Spleen (tissue), 11 donors: ENCODE measurements at regions not wholly inside any gene's neighbourhood (a gene's known extent, or its start where the extent isn't known, plus 50 kb on each side); places are given as distances from the start of the nearest gene placed in this dataset.

Experiments
- DNase-seq: peaks from one replicate; pipeline ENCODE4 v3.0.0-alpha.2; 2020
- H3K27ac ChIP-seq, 8 donors: fragments of 200-600 bp; sonication (generic) in 7 of 8; 1 replicate in 4 of 8; 2 replicates in 4 of 8; pipeline versions ENCODE4 v1.5.0 to v1.8.0; 2016 to 2021; ENCODE audit warnings: inconsistent platforms in 4 of 8, mild to moderate bottlenecking in 4 of 8, moderate library complexity in 1 of 8
- H3K27me3 ChIP-seq, 7 donors: fragments of 200-600 bp; sonication (generic) in 6 of 7; replicated peaks in 1 of 7; 1 replicate in 4 of 7; 2 replicates in 3 of 7; pipeline versions ENCODE4 v1.5.0 to v1.8.0; 2016 to 2021; ENCODE audit warnings: inconsistent platforms in 3 of 7, mild to moderate bottlenecking in 1 of 7
- H3K36me3 ChIP-seq, 6 donors: fragments of 200-600 bp; sonication (generic) in 5 of 6; 1 replicate in 4 of 6; 2 replicates in 2 of 6; pipeline versions ENCODE4 v1.5.0 to v1.8.0; 2016 to 2021; ENCODE audit warnings: inconsistent platforms in 2 of 6
- H3K4me1 ChIP-seq, 6 donors: fragments of 200-600 bp; sonication (generic) in 5 of 6; 1 replicate in 3 of 6; 2 replicates in 3 of 6; pipeline versions ENCODE4 v1.5.0 to v1.8.0; 2016 to 2021; ENCODE audit warnings: inconsistent platforms in 3 of 6
- H3K4me3 ChIP-seq, 8 donors: fragments of 200-600 bp; sonication (generic) in 7 of 8; 1 replicate in 4 of 8; 2 replicates in 4 of 8; pipeline versions ENCODE4 v1.5.0 to v1.8.0; 2016 to 2021; ENCODE audit warnings: inconsistent platforms in 4 of 8, mild to moderate bottlenecking in 4 of 8, moderate library complexity in 2 of 8
- H3K9me3 ChIP-seq, 8 donors: fragments of 200-600 bp; sonication (generic) in 7 of 8; 1 replicate in 4 of 8; 2 replicates in 4 of 8; pipeline versions ENCODE4 v1.5.0 to v1.8.0; 2016 to 2021; ENCODE audit warnings: inconsistent platforms in 4 of 8
- POLR2A ChIP-seq, 3 donors: fragments of 450-650 bp; IDR thresholded peaks; one replicate each; pipeline ENCODE4 v1.5.1; 2017; ENCODE audit warnings: antibody characterized with exemption in 3 of 3, mild to moderate bottlenecking in 1 of 3
- POLR2AphosphoS5 ChIP-seq, 3 donors: sonication (generic); formaldehyde crosslinking; IDR thresholded peaks; one replicate each; pipeline ENCODE4 v1.5.1; 2017; ENCODE audit warnings: antibody characterized with exemption in 3 of 3
- WGBS, 5 donors: extraction: QIAGEN DNeasy Blood & Tissue Kit in 3 of 5; methylation state at CpG; one replicate each; pipeline versions ENCODE4 v1.1.5 to v1.1.7; 2013 to 2018; 5-methylcytosine and 5-hydroxymethylcytosine counted together
- intact Hi-C: fragments of 100-400 bp; cut with DNase I; formaldehyde crosslinking; loops from one replicate; pipeline ENCODE4 v1.15.0; 2023; ENCODE audit warnings: low total_unique reads
- TF ChIP-seq, protein P1 (sequence below), 11 experiments: fragments of 200-600 bp in 7 of 11; fragments of 450-650 bp in 4 of 11; sonication (generic) in 4 of 11; IDR thresholded peaks in 8 of 11; conservative IDR thresholded peaks in 3 of 11; 1 replicate in 7 of 11; 2 replicates in 4 of 11; pipeline versions ENCODE4 v1.4.0 to v1.8.0; 2016 to 2021; ENCODE audit warnings: antibody characterized with exemption in 11 of 11, inconsistent platforms in 4 of 11, mild to moderate bottlenecking in 1 of 11
- donor health status: healthy with polysubstance abuse.
- donor health status: DM: no; HTN: no; CAD: no; lungs with moderate emphysema.
- donor health status: DM: no; HTN: no; CAD: no.
- donor health status: Bipolar disorder and iron deficiency.
- donor health status: healthy.
- donor health status: DM: no; HTN: no; CAD: no.
- donor health status: DM: yes; HTN: yes; CAD: no.

DNA sequence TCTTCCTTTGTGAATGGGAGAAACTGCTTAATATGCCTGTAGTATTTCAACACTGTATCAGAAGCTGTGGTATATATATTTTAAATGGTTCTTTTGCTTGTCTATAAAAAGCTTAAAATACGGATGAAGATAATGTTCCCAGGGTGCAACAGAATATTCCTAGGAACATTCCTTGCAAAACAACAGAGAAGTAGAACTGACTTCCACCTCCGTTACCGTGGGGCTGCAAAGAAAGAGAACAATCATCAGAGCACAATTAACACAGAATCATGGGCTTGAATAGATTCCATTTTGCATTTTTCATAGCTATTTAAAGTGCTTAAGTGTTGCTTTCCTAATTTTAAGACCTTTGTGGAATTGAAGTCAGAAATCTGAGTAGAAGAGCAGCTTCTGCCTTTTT, 1227.7 kb downstream of the EFNB2 start:
- intact Hi-C loops = no loop called here

DNA sequence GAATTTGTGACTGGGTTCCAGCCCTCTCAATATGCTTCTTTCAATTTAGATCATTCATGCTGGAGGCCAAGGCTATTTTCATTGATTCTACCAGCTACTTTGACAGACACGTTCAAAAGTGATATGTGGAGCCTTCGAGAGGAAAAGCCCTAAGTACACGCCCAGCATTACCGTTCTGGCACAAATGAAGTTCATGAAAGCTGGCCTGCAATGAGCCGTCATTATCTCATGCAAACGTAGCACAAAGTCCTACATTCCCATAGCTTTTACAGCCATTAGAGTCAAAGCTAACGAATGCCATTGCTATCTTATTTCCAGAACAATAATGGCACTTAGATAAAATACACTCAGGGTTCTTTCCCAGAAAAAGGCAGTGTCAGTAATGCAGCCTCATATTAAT, 1237.6 kb downstream of the EFNB2 start:
- no peak for TF ChIP-seq POLR2A (IDR thresholded peaks at IDR 0.05)
- no peak for TF ChIP-seq POLR2AphosphoS5 (IDR thresholded peaks at IDR 0.05)
- TF ChIP-seq, protein P1, sequence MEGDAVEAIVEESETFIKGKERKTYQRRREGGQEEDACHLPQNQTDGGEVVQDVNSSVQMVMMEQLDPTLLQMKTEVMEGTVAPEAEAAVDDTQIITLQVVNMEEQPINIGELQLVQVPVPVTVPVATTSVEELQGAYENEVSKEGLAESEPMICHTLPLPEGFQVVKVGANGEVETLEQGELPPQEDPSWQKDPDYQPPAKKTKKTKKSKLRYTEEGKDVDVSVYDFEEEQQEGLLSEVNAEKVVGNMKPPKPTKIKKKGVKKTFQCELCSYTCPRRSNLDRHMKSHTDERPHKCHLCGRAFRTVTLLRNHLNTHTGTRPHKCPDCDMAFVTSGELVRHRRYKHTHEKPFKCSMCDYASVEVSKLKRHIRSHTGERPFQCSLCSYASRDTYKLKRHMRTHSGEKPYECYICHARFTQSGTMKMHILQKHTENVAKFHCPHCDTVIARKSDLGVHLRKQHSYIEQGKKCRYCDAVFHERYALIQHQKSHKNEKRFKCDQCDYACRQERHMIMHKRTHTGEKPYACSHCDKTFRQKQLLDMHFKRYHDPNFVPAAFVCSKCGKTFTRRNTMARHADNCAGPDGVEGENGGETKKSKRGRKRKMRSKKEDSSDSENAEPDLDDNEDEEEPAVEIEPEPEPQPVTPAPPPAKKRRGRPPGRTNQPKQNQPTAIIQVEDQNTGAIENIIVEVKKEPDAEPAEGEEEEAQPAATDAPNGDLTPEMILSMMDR (IDR thresholded peaks at IDR 0.05 in 8 of 11, conservative IDR thresholded peaks at IDR 0.05 in 3 of 11) = no peak
- no peaks in the 10 kb centered on the region for H3K4me1 ChIP-seq
- 83 to 87% (median 85%) methylated on average over 7 of the region's 7 CpGs for whole genome bisulfite sequencing, 5 donors
- H3K27me3 ChIP-seq = no peaks in the 10 kb centered on the region
- H3K36me3 ChIP-seq = no peaks in the 10 kb centered on the region
- no peak for DNase-seq
- peaks cover 0 to 9% (median 0%) of the 10 kb centered on the region in 8 donors for H3K9me3 ChIP-seq
- intact Hi-C loops = no loop called here
- no peak overlapping the region for H3K27ac ChIP-seq
- no peak overlapping the region for H3K4me3 ChIP-seq

More for the DNA sequence above, 1227.7 kb downstream of the EFNB2 start:
- DNase-seq = no peak
- H3K9me3 ChIP-seq = peaks cover 0 to 3% (median 0%) of the 10 kb centered on the region in 8 donors
- H3K4me1 ChIP-seq = no peaks in the 10 kb centered on the region
- 86 to 93% (median 91%) methylated on average over 3 of the region's 3 CpGs for WGBS, 5 donors
- H3K27ac ChIP-seq = no peak overlapping the region
- TF ChIP-seq POLR2A (IDR thresholded peaks at IDR 0.05) (no peak), POLR2AphosphoS5 (IDR thresholded peaks at IDR 0.05) (no peak)
- TF ChIP-seq, protein P1 (IDR thresholded peaks at IDR 0.05 in 8 of 11, conservative IDR thresholded peaks at IDR 0.05 in 3 of 11) = no peak
- no peak overlapping the region for H3K4me3 ChIP-seq
- H3K36me3 ChIP-seq = no peaks in the 10 kb centered on the region
- no peaks in the 10 kb centered on the region for H3K27me3 ChIP-seq

DNA sequence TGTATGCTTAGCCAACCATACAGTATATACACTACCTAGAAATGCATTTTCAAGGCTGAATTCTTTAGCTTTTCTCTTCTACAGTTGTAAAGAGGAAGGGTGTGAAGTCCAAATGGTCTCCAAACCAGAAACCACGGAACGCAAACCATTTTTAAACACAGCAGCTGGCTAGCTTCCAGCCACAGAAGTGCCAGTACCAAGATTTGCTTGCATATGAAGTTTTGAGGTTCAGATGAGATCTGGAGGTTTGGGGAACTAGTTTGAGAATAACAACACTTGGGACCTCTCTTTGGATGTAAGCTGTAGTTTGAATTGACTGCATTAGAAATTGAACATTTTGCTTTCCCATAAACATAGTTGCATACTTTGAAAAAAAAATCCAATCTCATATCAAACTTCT, 1243.5 kb downstream of the EFNB2 start:
- no peaks in the 10 kb centered on the region for H3K36me3 ChIP-seq
- WGBS, 5 donors = 41 to 53% (median 45%) methylated on average over 2 of the region's 2 CpGs
- H3K27ac ChIP-seq = no peak overlapping the region
- TF ChIP-seq POLR2A (IDR thresholded peaks at IDR 0.05) = no peak
- no peak for TF ChIP-seq POLR2AphosphoS5 (IDR thresholded peaks at IDR 0.05)
- TF ChIP-seq, protein P1 (IDR thresholded peaks at IDR 0.05 in 8 of 11, conservative IDR thresholded peaks at IDR 0.05 in 3 of 11) = no peak
- intact Hi-C loops = no loop called here
- no peak for DNase-seq
- no peaks in the 10 kb centered on the region for H3K4me1 ChIP-seq
- no peak overlapping the region for H3K4me3 ChIP-seq
- H3K9me3 ChIP-seq = peaks cover 0 to 14% (median 0%) of the 10 kb centered on the region in 8 donors
- no peaks in the 10 kb centered on the region for H3K27me3 ChIP-seq

DNA sequence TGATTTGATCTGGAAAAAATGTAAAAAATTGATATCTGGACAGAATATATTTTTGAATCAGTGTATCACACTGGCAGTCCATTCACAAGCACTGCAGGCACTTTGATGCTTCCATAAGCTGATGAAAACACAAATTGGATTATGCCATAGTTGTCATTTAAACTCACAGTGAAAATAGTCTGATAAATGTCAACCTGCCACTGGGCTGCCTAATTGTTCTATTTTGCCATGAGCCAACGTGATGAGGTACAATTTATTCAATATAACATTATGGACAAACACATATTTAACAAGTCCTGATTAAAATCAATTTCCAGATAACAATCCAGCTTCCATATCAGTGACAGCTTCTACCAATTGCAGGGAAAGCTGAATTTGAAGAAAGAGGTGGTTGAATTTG, 1244.9 kb downstream of the EFNB2 start:
- TF ChIP-seq, protein P1 (IDR thresholded peaks at IDR 0.05 in 8 of 11, conservative IDR thresholded peaks at IDR 0.05 in 3 of 11) = no peak
- TF ChIP-seq POLR2AphosphoS5 (IDR thresholded peaks at IDR 0.05) (no peak), POLR2A (IDR thresholded peaks at IDR 0.05) (no peak)
- 61 to 93% (median 76%) methylated on average over 1 of the region's 1 CpG for WGBS, 5 donors

More for the DNA sequence above, 1244.9 kb downstream of the EFNB2 start:
- no peak for DNase-seq
- H3K4me1 ChIP-seq = no peaks in the 10 kb centered on the region
- intact Hi-C loops = no loop called here
- no peak overlapping the region for H3K4me3 ChIP-seq
- no peaks in the 10 kb centered on the region for H3K36me3 ChIP-seq
- H3K9me3 ChIP-seq = peaks cover 0 to 11% (median 0%) of the 10 kb centered on the region in 8 donors
- H3K27ac ChIP-seq = no peak overlapping the region
- no peaks in the 10 kb centered on the region for H3K27me3 ChIP-seq
